ENCODE measurements at regions not wholly inside any gene's neighbourhood (a gene's known extent, or its start where the extent isn't known, plus 50 kb on each side); places are given as distances from the start of the nearest gene placed in this dataset.

- TF ChIP-seq CTCF (conservative IDR thresholded peaks at IDR 0.05) (no peak), EZH2 (IDR thresholded peaks at IDR 0.05; ENCODE audit: low read depth) (no peak)
Observed at GRCh38 chr2:71842744-71843143, 304.9 kb downstream of the CYP26B1 start.

Measured in PC-9 (cell line).